ENCODE measurements at regions not wholly inside any gene's neighbourhood (a gene's known extent, or its start where the extent isn't known, plus 50 kb on each side); places are given as distances from the start of the nearest gene placed in this dataset.

DNA sequence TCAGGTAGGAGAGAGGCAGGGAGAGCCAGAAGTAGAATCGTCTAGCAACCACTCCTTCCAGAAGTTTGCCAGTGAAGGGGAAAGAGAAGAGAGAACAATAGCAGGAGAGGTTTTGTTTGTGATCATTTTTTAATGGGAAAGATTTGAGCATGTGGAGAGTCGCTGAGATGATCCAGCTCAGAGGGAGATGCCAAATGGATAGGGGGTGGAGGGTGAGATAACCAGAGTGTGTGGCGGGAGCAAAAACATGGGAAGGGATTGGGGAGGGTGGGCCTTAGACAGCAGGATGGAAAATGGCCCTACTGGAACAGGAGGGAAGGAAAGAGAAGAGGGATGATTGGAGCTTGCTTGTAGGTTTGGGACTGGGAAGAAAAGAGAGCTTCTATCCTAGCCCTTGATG lies 269.8 kb downstream of the GLI2 start:
- TF ChIP-seq CTCF (IDR thresholded peaks at IDR 0.05; ENCODE audit: extremely low read depth in 1 of 2, insufficient read depth in 1 of 2, low read depth in 1 of 2, low read length in 2 of 2) (no peak), POLR2A (IDR thresholded peaks at IDR 0.05; ENCODE audit: low read depth, low read length) (no peak), POLR2AphosphoS5 (IDR thresholded peaks at IDR 0.05; ENCODE audit: insufficient read depth, low read depth, low read length) (no peak), GATA2 (IDR thresholded peaks at IDR 0.05; ENCODE audit: insufficient read depth, insufficient read length, low read depth, low read length) (no peak)
- TF ChIP-seq, protein P1, sequence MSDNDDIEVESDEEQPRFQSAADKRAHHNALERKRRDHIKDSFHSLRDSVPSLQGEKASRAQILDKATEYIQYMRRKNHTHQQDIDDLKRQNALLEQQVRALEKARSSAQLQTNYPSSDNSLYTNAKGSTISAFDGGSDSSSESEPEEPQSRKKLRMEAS (IDR thresholded peaks at IDR 0.05; ENCODE audit: insufficient read depth, insufficient read length), result no peak
